DND-41 (cell line): ENCODE measurements at regions not wholly inside any gene's neighbourhood (a gene's known extent, or its start where the extent isn't known, plus 50 kb on each side); places are given as distances from the start of the nearest gene placed in this dataset.
"Not testable (repeated sequence)": the region's sequence is repeated elsewhere in the genome, so short reads cannot be mapped to it uniquely, and the experiment has no call there.

Experiments
- ATAC-seq: fragments of 200-7000 bp; cut with Tn5 transposase; 3 replicates; pipeline ENCODE4 v1.9.1; 2021; ENCODE audit warnings: low read depth; ENCODE audit not compliant: insufficient read depth
- DNase-seq: peaks from one replicate; pipeline ENCODE4 v3.0.0-alpha.2; 2020
- H2AFZ ChIP-seq: 2 replicates; pipeline ENCODE4 v1.6.0; 2012; ENCODE audit warnings: low read depth, low read length
- H3K27ac ChIP-seq: 2 replicates; pipeline ENCODE4 v1.5.1; 2012; ENCODE audit warnings: low read length, inconsistent platforms
- H3K27me3 ChIP-seq: fragments of 200-600 bp; sonication (generic); 2 replicates; pipeline ENCODE4 v1.6.0; 2012; ENCODE audit warnings: low read length, mild to moderate bottlenecking, inconsistent platforms; ENCODE audit not compliant: insufficient read depth, poor library complexity
- H3K36me3 ChIP-seq: 2 replicates; pipeline ENCODE4 v1.5.1; 2012; ENCODE audit warnings: low read length, inconsistent platforms; ENCODE audit not compliant: insufficient read depth
- H3K4me1 ChIP-seq: 2 replicates; pipeline ENCODE4 v1.5.1; 2012; ENCODE audit warnings: mild to moderate bottlenecking, low read length; ENCODE audit not compliant: insufficient read depth
- H3K4me2 ChIP-seq: 2 replicates; pipeline ENCODE4 v1.6.0; 2012; ENCODE audit warnings: mild to moderate bottlenecking, moderate library complexity, low read length, inconsistent platforms; ENCODE audit not compliant: insufficient read depth
- H3K4me3 ChIP-seq, 2 experiments: fragments of 200-600 bp in 1 of 2; shearing (Covaris generic) in 1 of 2; 2 replicates each; pipeline ENCODE4 v1.5.1; 2012 to 2016; ENCODE audit warnings: inconsistent platforms in 2 of 2, low read length in 2 of 2, mild to moderate bottlenecking in 2 of 2, low read depth in 1 of 2, moderate library complexity in 1 of 2
- H3K79me2 ChIP-seq: 2 replicates; pipeline ENCODE4 v1.6.0; 2012; ENCODE audit warnings: low read length, inconsistent platforms; ENCODE audit not compliant: insufficient read depth
- H3K9ac ChIP-seq: 2 replicates; pipeline ENCODE4 v1.6.0; 2012; ENCODE audit warnings: low read depth, mild to moderate bottlenecking, inconsistent platforms, low read length, moderate library complexity
- H3K9me3 ChIP-seq: 2 replicates; pipeline ENCODE4 v1.5.1; 2012; ENCODE audit warnings: low read length, moderate library complexity, mild to moderate bottlenecking, inconsistent platforms; ENCODE audit not compliant: insufficient read depth, severe bottlenecking
- H4K20me1 ChIP-seq: 2 replicates; pipeline ENCODE4 v1.6.0; 2012; ENCODE audit warnings: low read length; ENCODE audit not compliant: insufficient read depth

DNA sequence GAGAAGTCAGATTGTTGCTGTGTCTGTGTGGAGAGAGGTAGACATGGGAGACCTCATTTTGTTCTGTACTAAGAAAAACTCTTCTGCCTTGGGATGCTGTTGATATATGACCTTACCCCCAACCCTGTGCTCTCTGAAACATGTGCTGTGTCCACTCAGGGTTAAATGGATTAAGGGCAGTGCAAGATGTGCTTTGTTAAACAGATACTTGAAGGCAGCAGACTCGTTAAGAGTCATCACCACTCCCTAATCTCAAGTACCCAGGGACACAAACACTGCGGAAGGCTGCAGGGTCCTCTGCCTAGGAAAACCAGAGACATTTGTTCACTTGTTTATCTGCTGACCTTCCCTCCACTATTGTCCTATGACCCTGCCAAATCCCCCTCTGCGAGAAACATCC is 1183.5 kb downstream of the FOXD4L5 start:
- not testable (repeated sequence) for H3K9me3 ChIP-seq, H2AFZ ChIP-seq, H3K79me2 ChIP-seq, H3K9ac ChIP-seq, H3K27ac ChIP-seq, H3K4me2 ChIP-seq, H3K27me3 ChIP-seq, H4K20me1 ChIP-seq, H3K4me3 ChIP-seq, H3K36me3 ChIP-seq, DNase-seq, ATAC-seq
- H3K4me1 ChIP-seq, result peaks cover 12% of the 10 kb centered on the region; the same call in 1 of the 2 replicates

DNA sequence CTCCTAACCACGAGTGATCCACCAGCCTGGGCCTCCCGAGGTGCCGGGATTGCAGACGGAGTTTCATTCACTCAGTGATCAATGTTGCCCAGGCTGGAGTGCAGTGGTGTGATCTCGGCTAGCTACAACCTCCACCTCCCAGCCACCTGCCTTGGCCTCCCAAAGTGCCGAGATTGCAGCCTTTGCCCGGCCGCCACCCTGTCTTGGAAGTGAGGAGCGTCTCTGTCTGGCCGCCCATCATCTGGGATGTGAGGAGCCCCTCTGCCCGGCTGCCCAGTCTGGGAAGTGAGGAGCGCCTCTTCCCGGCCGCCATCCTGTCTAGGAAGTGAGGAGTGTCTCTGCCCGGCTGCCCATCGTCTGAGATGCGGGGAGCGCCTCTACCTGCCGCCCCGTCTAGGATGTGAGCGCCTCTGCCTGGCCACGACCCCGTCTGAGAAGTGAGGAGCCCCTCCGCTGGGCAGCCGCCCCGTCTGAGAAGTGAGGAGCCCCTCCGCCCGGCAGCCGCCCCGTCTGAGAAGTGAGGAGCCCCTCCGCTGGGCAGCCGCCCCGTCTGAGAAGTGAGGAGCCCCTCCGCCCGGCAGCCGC is 1184.3 kb downstream of the FOXD4L5 start:
- not testable (repeated sequence) for H3K9ac ChIP-seq, H4K20me1 ChIP-seq, H3K36me3 ChIP-seq, H3K4me3 ChIP-seq, H3K4me2 ChIP-seq, H2AFZ ChIP-seq, H3K9me3 ChIP-seq, H3K27me3 ChIP-seq, H3K27ac ChIP-seq, H3K79me2 ChIP-seq, DNase-seq, ATAC-seq
- peaks cover 12% of the 10 kb centered on the region; the same call in 1 of the 2 replicates for H3K4me1 ChIP-seq

DNA sequence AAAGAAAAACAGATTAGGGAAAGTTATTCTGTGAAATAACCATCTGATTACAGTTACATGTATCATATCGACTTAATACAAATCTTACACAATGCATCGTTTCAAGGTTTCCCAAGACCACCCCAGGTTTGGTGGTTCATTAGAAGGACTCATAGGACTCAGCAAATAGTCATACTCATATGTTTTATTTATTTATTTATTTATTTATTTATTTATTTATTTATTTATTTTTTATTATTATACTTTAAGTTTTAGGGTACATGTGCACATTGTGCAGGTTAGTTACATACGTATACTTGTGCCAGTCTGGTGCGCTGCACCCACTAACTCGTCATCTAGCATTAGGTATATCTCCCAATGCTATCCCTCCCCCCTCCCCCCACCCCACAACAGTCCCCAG is 1199.0 kb downstream of the FOXD4L5 start:
- not testable (repeated sequence) for H3K4me3 ChIP-seq, ATAC-seq, H3K4me1 ChIP-seq, H3K9ac ChIP-seq, H3K36me3 ChIP-seq, H3K27me3 ChIP-seq, H2AFZ ChIP-seq, H3K27ac ChIP-seq, DNase-seq, H3K79me2 ChIP-seq, H3K9me3 ChIP-seq, H4K20me1 ChIP-seq, H3K4me2 ChIP-seq

DNA sequence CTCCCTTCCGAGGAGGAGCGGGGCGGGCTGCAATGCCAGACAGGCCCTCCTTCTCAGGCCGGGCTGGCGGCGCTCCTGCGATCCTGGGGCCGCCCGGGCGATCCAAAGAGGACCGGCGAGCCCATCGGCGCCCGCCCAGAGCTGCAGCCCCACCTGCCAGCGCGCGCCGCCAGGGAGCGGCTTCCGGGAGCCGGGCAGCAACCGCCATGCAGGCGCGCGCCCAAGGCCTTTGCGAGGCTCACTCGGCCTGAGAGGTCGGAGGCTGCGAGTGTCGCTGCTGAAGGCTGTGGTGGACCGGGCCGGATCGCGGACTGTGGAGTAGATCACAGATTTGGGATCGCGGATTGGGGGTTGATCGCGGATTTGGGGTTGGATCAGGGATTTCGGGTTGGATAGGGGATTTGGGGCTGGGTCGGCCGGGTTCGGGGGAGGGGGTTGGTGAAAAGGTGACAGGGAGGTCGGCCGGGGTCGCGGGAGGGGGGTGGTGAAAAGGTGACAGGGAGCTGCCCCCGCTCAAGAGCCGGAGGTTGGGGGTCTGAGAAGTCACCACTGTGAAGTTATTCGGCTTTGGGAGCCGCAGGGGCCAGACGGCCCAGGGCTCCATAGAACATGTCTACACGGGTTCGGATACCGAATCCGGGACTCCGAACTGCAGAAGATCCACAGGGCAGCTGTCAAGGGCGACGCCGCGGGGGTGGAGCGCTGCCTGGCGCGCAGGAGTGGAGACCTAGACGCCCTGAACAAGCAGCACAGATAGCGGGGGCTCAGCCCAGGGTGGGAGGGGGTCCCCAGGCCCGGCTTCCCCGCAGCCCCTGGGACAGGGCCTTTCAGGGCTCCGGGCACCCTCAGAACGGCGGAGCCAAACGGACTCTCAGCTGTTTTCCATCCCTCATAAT is 1213.4 kb downstream of the FOXD4L5 start:
- H3K4me1 ChIP-seq, H3K36me3 ChIP-seq, H3K27me3 ChIP-seq, ATAC-seq, H3K27ac ChIP-seq, H3K9ac ChIP-seq, H3K4me3 ChIP-seq, H2AFZ ChIP-seq, H3K9me3 ChIP-seq, H4K20me1 ChIP-seq, H3K4me2 ChIP-seq, H3K79me2 ChIP-seq, DNase-seq: not testable (repeated sequence)

DNA sequence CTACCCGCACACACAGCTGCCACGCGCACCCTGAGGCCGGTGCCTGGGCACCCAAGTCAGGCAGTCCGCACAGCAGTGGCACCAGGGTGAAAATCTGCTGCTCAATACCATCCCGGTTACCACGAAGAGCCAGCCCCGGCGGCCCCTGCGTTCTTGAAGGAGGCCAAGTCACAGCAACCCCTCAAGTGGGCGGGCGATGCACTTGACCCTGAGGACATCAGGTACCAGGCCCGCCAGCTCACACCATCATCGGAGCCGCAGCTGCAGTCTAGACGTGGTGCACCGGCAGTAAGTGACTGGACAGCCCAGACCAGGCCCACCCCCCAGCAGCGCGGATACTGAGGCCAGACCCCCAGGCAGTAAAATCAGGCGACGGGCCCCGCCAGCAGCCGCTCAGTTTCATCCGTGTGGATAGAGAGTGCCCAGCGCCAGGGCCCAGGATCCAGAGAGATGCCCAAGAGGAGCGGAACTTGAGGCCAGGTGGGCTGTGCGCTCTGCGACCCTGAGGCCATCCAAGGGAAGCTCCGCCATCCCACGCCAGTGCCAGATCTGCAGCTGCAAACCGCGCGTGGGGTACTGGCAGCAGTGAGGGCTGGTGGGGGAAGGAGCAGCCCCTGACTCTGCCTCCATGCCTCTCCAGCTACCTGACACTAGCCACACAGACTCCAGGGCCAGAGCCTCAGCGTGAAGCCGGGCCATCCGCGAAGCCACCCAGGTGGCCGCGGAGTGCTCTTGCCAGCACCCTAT is 1214.2 kb downstream of the FOXD4L5 start:
- H3K9me3 ChIP-seq, H3K4me2 ChIP-seq, H4K20me1 ChIP-seq, H3K27ac ChIP-seq, H3K79me2 ChIP-seq, H3K4me3 ChIP-seq, H3K27me3 ChIP-seq, H3K36me3 ChIP-seq, H3K9ac ChIP-seq, ATAC-seq, DNase-seq, H2AFZ ChIP-seq, H3K4me1 ChIP-seq: not testable (repeated sequence)

DNA sequence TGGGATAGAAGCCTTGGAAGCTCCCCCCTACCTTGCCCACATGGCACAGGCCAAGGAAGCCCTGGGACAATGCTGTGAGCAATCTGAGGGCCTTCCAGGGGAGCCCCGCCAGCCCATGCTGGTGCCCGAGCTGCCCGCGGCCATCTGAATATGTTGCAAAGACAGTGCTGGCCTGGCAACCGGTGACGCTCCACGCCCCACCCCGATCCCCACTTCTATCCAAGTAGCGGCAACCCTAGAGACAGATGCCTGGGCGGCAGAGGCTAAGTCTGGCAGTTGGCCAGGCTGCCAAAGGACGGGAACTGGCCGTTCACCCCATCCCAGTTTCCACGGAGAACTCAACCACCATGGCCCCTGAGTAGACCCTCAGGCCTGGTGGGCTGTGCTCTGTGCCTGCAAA is 1214.9 kb downstream of the FOXD4L5 start:
- not testable (repeated sequence) for H3K4me1 ChIP-seq, H2AFZ ChIP-seq, H3K27me3 ChIP-seq, H3K36me3 ChIP-seq, H4K20me1 ChIP-seq, H3K79me2 ChIP-seq, ATAC-seq, H3K4me2 ChIP-seq, H3K9me3 ChIP-seq, DNase-seq, H3K9ac ChIP-seq, H3K4me3 ChIP-seq, H3K27ac ChIP-seq
